Fibroblast of villous mesenchyme (primary cell): ENCODE measurements at regions not wholly inside any gene's neighbourhood (a gene's known extent, or its start where the extent isn't known, plus 50 kb on each side); places are given as distances from the start of the nearest gene placed in this dataset.

Source experiments
- DNase-seq: peaks from one replicate; pipeline ENCODE4 v3.0.0-alpha.2; 2010; ENCODE audit warnings: low read depth
- H3K4me3 ChIP-seq: 2 replicates; pipeline ENCODE4 v1.5.1; 2011; ENCODE audit warnings: low read depth, mild to moderate bottlenecking, low read length
- CTCF ChIP-seq: IDR thresholded peaks from 2 replicates; pipeline ENCODE4 v1.5.1; 2012; ENCODE audit warnings: low read depth, mild to moderate bottlenecking, low read length; ENCODE audit not compliant: insufficient read depth

- DNase-seq: no peak
- no peak for TF ChIP-seq CTCF
Observed at GRCh38 chr2:831225-831536, 119.5 kb upstream of the SNTG2 start.

GRCh38 chr2:830419-831224, 120.0 kb upstream of the SNTG2 start:
- no peak for DNase-seq
- H3K4me3 ChIP-seq: no peak overlapping the region
- no peak for TF ChIP-seq CTCF

More at GRCh38 chr2:831225-831536, 119.5 kb upstream of the SNTG2 start:
- no peak overlapping the region for H3K4me3 ChIP-seq

GRCh38 chr2:829047-829446, 121.6 kb upstream of the SNTG2 start:
- H3K4me3 ChIP-seq: no peak overlapping the region
- TF ChIP-seq CTCF: no peak
- no peak for DNase-seq

- TF ChIP-seq CTCF: no peak
- H3K4me3 ChIP-seq: no peak overlapping the region
- DNase-seq: no peak
Observed at GRCh38 chr2:824954-825353, 125.7 kb upstream of the SNTG2 start.

GRCh38 chr2:824524-824923, 126.1 kb upstream of the SNTG2 start:
- H3K4me3 ChIP-seq: no peak overlapping the region
- no peak for DNase-seq
- no peak for TF ChIP-seq CTCF

GRCh38 chr2:821546-821945, 129.1 kb upstream of the SNTG2 start:
- TF ChIP-seq CTCF: no peak

GRCh38 chr2:819601-820000, 131.0 kb upstream of the SNTG2 start:
- H3K4me3 ChIP-seq: no peak overlapping the region
- no peak for DNase-seq
- TF ChIP-seq CTCF: no peak

More at GRCh38 chr2:821546-821945, 129.1 kb upstream of the SNTG2 start:
- no peak for DNase-seq
- H3K4me3 ChIP-seq: no peak overlapping the region
